ENCODE measurements at regions not wholly inside any gene's neighbourhood (a gene's known extent, or its start where the extent isn't known, plus 50 kb on each side); places are given as distances from the start of the nearest gene placed in this dataset.

- no peak for DNase-seq
These were observed 86.7 kb upstream of the NAA20 start for GRCh38 chr20:19930426-19930825.

GRCh38 chr20:19932170-19932667 lies 84.9 kb upstream of the NAA20 start:
- peak; percentile 94 for DNase-seq

GRCh38 chr20:19934792-19935491 lies 82.2 kb upstream of the NAA20 start:
- DNase-seq = peak; percentile 98

- DNase-seq = peak; percentile 53
These were observed 81.3 kb upstream of the NAA20 start for GRCh38 chr20:19935842-19936241.

- peak; percentile 63 for DNase-seq
These were observed 80.5 kb upstream of the NAA20 start for GRCh38 chr20:19936466-19937200.

- DNase-seq = peak; percentile 67
These were observed 79.9 kb upstream of the NAA20 start for GRCh38 chr20:19937218-19937617.

- peak; percentile 80 for DNase-seq
These were observed 79.3 kb upstream of the NAA20 start for GRCh38 chr20:19937651-19938420.

- DNase-seq = no peak
These were observed 78.6 kb upstream of the NAA20 start for GRCh38 chr20:19938421-19939090.

GRCh38 chr20:19940988-19941460 lies 76.1 kb upstream of the NAA20 start:
- DNase-seq = peak; percentile 60

- DNase-seq = no peak
These were observed 74.6 kb upstream of the NAA20 start for GRCh38 chr20:19942611-19943010.

- DNase-seq = peak; percentile 72
These were observed 74.1 kb upstream of the NAA20 start for GRCh38 chr20:19943061-19943521.

GRCh38 chr20:19944772-19945459 lies 72.2 kb upstream of the NAA20 start:
- peak; percentile 78 for DNase-seq

GRCh38 chr20:19945732-19946670 lies 71.2 kb upstream of the NAA20 start:
- DNase-seq = no peak

GRCh38 chr20:19947611-19948264 lies 69.4 kb upstream of the NAA20 start:
- peak; percentile 47 for DNase-seq

GRCh38 chr20:19949195-19949867 lies 67.8 kb upstream of the NAA20 start:
- no peak for DNase-seq

GRCh38 chr20:19950042-19950441 lies 67.1 kb upstream of the NAA20 start:
- DNase-seq = no peak

- no peak for DNase-seq
These were observed 64.8 kb upstream of the NAA20 start for GRCh38 chr20:19952392-19952791.

- DNase-seq = no peak
These were observed 63.6 kb upstream of the NAA20 start for GRCh38 chr20:19953606-19954005.

- DNase-seq = no peak
These were observed 60.2 kb upstream of the NAA20 start for GRCh38 chr20:19956976-19957375.

- no peak for DNase-seq
These were observed 58.9 kb upstream of the NAA20 start for GRCh38 chr20:19958219-19958618.
